Kidney glomerular epithelial cell (primary cell): ENCODE measurements at regions not wholly inside any gene's neighbourhood (a gene's known extent, or its start where the extent isn't known, plus 50 kb on each side); places are given as distances from the start of the nearest gene placed in this dataset.

Experiments used
- DNase-seq: peaks from one replicate; lab custom pipeline; 2025; lab: John Stamatoyannopoulos, UW

- no peak for DNase-seq
These were observed 259.5 kb downstream of the BRD1 start for GRCh38 chr22:49567899-49568750.

GRCh38 chr22:49566693-49567092 is 261.0 kb downstream of the BRD1 start:
- no peak for DNase-seq

GRCh38 chr22:49566141-49566541 is 261.5 kb downstream of the BRD1 start:
- no peak for DNase-seq

GRCh38 chr22:49565516-49565855 is 262.2 kb downstream of the BRD1 start:
- no peak for DNase-seq

GRCh38 chr22:49564666-49565515 is 262.8 kb downstream of the BRD1 start:
- DNase-seq: no peak

- DNase-seq: no peak
These were observed 263.6 kb downstream of the BRD1 start for GRCh38 chr22:49564054-49564453.

- no peak for DNase-seq
These were observed 264.9 kb downstream of the BRD1 start for GRCh38 chr22:49562685-49563249.

GRCh38 chr22:49561976-49562375 is 265.7 kb downstream of the BRD1 start:
- no peak for DNase-seq

GRCh38 chr22:49561338-49561737 is 266.3 kb downstream of the BRD1 start:
- DNase-seq: no peak

- DNase-seq: no peak
These were observed 272.1 kb downstream of the BRD1 start for GRCh38 chr22:49555526-49555925.

GRCh38 chr22:49554741-49555140 is 272.9 kb downstream of the BRD1 start:
- no peak for DNase-seq

- DNase-seq: no peak
These were observed 273.4 kb downstream of the BRD1 start for GRCh38 chr22:49554296-49554625.

GRCh38 chr22:49553518-49554295 is 274.0 kb downstream of the BRD1 start:
- DNase-seq: no peak

- no peak for DNase-seq
These were observed 274.6 kb downstream of the BRD1 start for GRCh38 chr22:49553076-49553475.

GRCh38 chr22:49551897-49552614 is 275.6 kb downstream of the BRD1 start:
- DNase-seq: no peak

- DNase-seq: no peak
These were observed 276.2 kb downstream of the BRD1 start for GRCh38 chr22:49551446-49551845.

GRCh38 chr22:49550766-49551362 is 276.8 kb downstream of the BRD1 start:
- no peak for DNase-seq

GRCh38 chr22:49550141-49550430 is 277.6 kb downstream of the BRD1 start:
- DNase-seq: no peak

GRCh38 chr22:49549256-49550140 is 278.2 kb downstream of the BRD1 start:
- no peak for DNase-seq
